Ovary (tissue), 7 donors: ENCODE measurements at regions not wholly inside any gene's neighbourhood (a gene's known extent, or its start where the extent isn't known, plus 50 kb on each side); places are given as distances from the start of the nearest gene placed in this dataset.

Experiments
- DNase-seq, 5 donors: peaks; one replicate each; pipeline ENCODE4 v3.0.0-alpha.2; 2019 to 2020
- H3K27ac ChIP-seq, 2 donors: fragments of 200-600 bp; one replicate each; pipeline versions ENCODE4 v1.5.1 to v1.8.0; 2019 to 2022
- H3K27me3 ChIP-seq: fragments of 200-600 bp; one replicate; pipeline ENCODE4 v1.8.0; 2022
- H3K36me3 ChIP-seq: fragments of 200-600 bp; sonication (generic); one replicate; pipeline ENCODE4 v1.5.1; 2019
- H3K4me1 ChIP-seq: one replicate; pipeline ENCODE4 v1.8.1; 2013; ENCODE audit warnings: mild to moderate bottlenecking, moderate library complexity; ENCODE audit not compliant: insufficient read depth
- H3K4me3 ChIP-seq: fragments of 200-600 bp; sonication (generic); one replicate; pipeline ENCODE4 v1.5.1; 2017
- H3K9me3 ChIP-seq, 2 donors: fragments of 200-600 bp in 1 of 2; sonication (generic) in 1 of 2; one replicate each; pipeline versions ENCODE4 v1.5.1 to v1.8.1; 2013 to 2019; ENCODE audit warnings: mild to moderate bottlenecking in 1 of 2, moderate library complexity in 1 of 2
- CTCF ChIP-seq, 3 donors: fragments of 450-650 bp in 2 of 3; fragments of 200-600 bp in 1 of 3; IDR thresholded peaks; one replicate each; pipeline versions ENCODE4 v1.5.1 to v1.8.0; 2016 to 2022; ENCODE audit warnings: antibody characterized with exemption in 3 of 3, mild to moderate bottlenecking in 1 of 3
- EP300 ChIP-seq: sonication (generic); formaldehyde crosslinking; IDR thresholded peaks from one replicate; pipeline ENCODE4 v1.6.1; 2017; ENCODE audit warnings: antibody characterized with exemption
- POLR2A ChIP-seq: fragments of 450-650 bp; IDR thresholded peaks from one replicate; pipeline ENCODE4 v1.6.1; 2017; ENCODE audit warnings: antibody characterized with exemption, mild to moderate bottlenecking, moderate library complexity
- WGBS, 3 donors: extraction: QIAGEN DNeasy Blood & Tissue Kit in 1 of 3; methylation state at CpG; one replicate each; pipeline versions ENCODE4 v1.1.5 to v1.1.7; 2013 to 2017; 5-methylcytosine and 5-hydroxymethylcytosine counted together
- intact Hi-C, 4 donors: fragments of 100-400 bp; cut with DNase I; formaldehyde crosslinking; loops; one replicate each; pipeline versions ENCODE4 v1.11.0 to v1.15.1; 2022 to 2023
- donor health status: DM: no; HTN: no; CAD: no; lungs with moderate emphysema.
- donor health status: DM: no; HTN: no; CAD: no.
- donor health status: Bipolar disorder and iron deficiency.
- donor health status: DM: no; HTN: no; CAD: no.
- donor health status: DM: yes; HTN: yes; CAD: no.

GRCh38 chr2:198880421-198880820 lies 577.3 kb downstream of the SATB2 start:
- no peaks in the 10 kb centered on the region for H3K36me3 ChIP-seq
- no peak for DNase-seq
- TF ChIP-seq EP300 (no peak), POLR2A (no peak), CTCF (IDR thresholded peaks at IDR 0.05) (no peak)
- H3K9me3 ChIP-seq = no peaks in the 10 kb centered on the region
- intact Hi-C loops = no loop called here
- H3K27ac ChIP-seq = no peak overlapping the region
- H3K27me3 ChIP-seq = no peaks in the 10 kb centered on the region
- no peak overlapping the region for H3K4me3 ChIP-seq
- H3K4me1 ChIP-seq = no peaks in the 10 kb centered on the region

- no peak for TF ChIP-seq EP300
- TF ChIP-seq CTCF (IDR thresholded peaks at IDR 0.05) = no peak
- TF ChIP-seq POLR2A = no peak
- H3K9me3 ChIP-seq = no peaks in the 10 kb centered on the region
- 28 to 45% (median 36%) methylated on average over 2 of the region's 2 CpGs for WGBS, 3 donors
- H3K27ac ChIP-seq = no peak overlapping the region
- no peaks in the 10 kb centered on the region for H3K27me3 ChIP-seq
- H3K4me3 ChIP-seq = no peak overlapping the region
- DNase-seq = no peak
- intact Hi-C loops = no loop called here
- no peaks in the 10 kb centered on the region for H3K4me1 ChIP-seq
- H3K36me3 ChIP-seq = no peaks in the 10 kb centered on the region
Observed at GRCh38 chr2:198874472-198874858, 583.3 kb downstream of the SATB2 start.

GRCh38 chr2:198873503-198874471 lies 584.0 kb downstream of the SATB2 start:
- Histone ChIP-seq H3K36me3 (no peaks in the 10 kb centered on the region), H3K27me3 (no peaks in the 10 kb centered on the region), H3K9me3 (no peaks in the 10 kb centered on the region), H3K4me1 (no peaks in the 10 kb centered on the region), H3K4me3 (no peak overlapping the region), H3K27ac (no peak overlapping the region)
- no peak for DNase-seq
- intact Hi-C loops = no loop called here
- no peak for TF ChIP-seq EP300
- TF ChIP-seq CTCF (IDR thresholded peaks at IDR 0.05) = no peak
- TF ChIP-seq POLR2A = no peak
- 75 to 86% (median 84%) methylated on average over 8 of the region's 8 CpGs for WGBS, 3 donors

DNA sequence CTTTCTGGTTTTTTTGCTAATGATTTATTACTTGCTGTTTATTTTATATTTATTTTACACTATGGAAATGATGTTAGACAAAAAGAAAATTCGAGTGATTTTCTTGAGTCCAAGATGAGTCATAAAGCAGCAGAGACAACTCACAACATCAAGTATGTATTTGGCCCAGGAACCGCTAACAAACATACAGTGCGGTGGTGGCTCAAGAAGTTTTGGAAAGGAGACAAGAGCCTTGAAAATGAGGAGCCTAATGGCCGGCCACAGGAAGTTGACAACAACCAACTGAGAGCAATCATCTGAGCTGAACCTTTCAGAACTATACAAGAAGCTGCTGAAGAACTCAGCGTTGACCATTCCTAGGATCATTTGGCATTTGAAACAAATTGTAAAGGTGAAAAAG lies 594.1 kb downstream of the SATB2 start:
- peaks cover 2% of the 10 kb centered on the region for H3K27me3 ChIP-seq
- intact Hi-C loops = no loop called here

More for the DNA sequence above, 594.1 kb downstream of the SATB2 start:
- H3K36me3 ChIP-seq = no peaks in the 10 kb centered on the region
- DNase-seq = no peak
- no peaks in the 10 kb centered on the region for H3K4me1 ChIP-seq
- H3K9me3 ChIP-seq = no peaks in the 10 kb centered on the region
- TF ChIP-seq EP300 (no peak), POLR2A (no peak), CTCF (IDR thresholded peaks at IDR 0.05) (no peak)
- WGBS, 3 donors = 57 to 66% (median 62%) methylated on average over 5 of the region's 5 CpGs
- H3K4me3 ChIP-seq = no peak overlapping the region
- H3K27ac ChIP-seq = no peak overlapping the region
